H9 (cell line): ENCODE measurements at regions not wholly inside any gene's neighbourhood (a gene's known extent, or its start where the extent isn't known, plus 50 kb on each side); places are given as distances from the start of the nearest gene placed in this dataset.

ENCODE experiments used
- DNase-seq: peaks from one replicate; pipeline ENCODE4 v3.0.0-alpha.2; 2017
- H2AFZ ChIP-seq: one replicate; pipeline ENCODE4 v1.6.1; 2013; ENCODE audit warnings: mild to moderate bottlenecking, low read length, control low read depth, moderate library complexity
- H2AK5ac ChIP-seq: 2 replicates; pipeline ENCODE4 v1.6.1; 2013; ENCODE audit warnings: low read length, control low read depth, mixed read lengths; ENCODE audit not compliant: insufficient read length
- H2BK120ac ChIP-seq: one replicate; pipeline ENCODE4 v1.6.1; 2013; ENCODE audit warnings: low read depth, mild to moderate bottlenecking, low read length, control low read depth, inconsistent platforms; ENCODE audit not compliant: poor library complexity, severe bottlenecking
- H2BK12ac ChIP-seq: 2 replicates; pipeline ENCODE4 v1.6.1; 2013; ENCODE audit warnings: low read length, control low read depth, mixed read lengths, low read depth; ENCODE audit not compliant: insufficient read length
- H2BK15ac ChIP-seq: 2 replicates; pipeline ENCODE4 v1.6.1; 2013; ENCODE audit warnings: low read depth, low read length, control low read depth
- H2BK20ac ChIP-seq: one replicate; pipeline ENCODE4 v1.6.1; 2013; ENCODE audit warnings: low read depth, mild to moderate bottlenecking, low read length, control low read depth, inconsistent platforms; ENCODE audit not compliant: poor library complexity, severe bottlenecking
- H2BK5ac ChIP-seq: 2 replicates; pipeline ENCODE4 v1.6.1; 2013; ENCODE audit warnings: low read length, control low read depth, mixed read lengths; ENCODE audit not compliant: insufficient read length
- H3K14ac ChIP-seq: 2 replicates; pipeline ENCODE4 v1.6.1; 2013; ENCODE audit warnings: low read length, control low read depth; ENCODE audit not compliant: insufficient read depth
- H3K18ac ChIP-seq: 2 replicates; pipeline ENCODE4 v1.6.1; 2013; ENCODE audit warnings: low read depth, mild to moderate bottlenecking, mixed read lengths, low read length, control low read depth; ENCODE audit not compliant: insufficient read length
- H3K23ac ChIP-seq: 2 replicates; pipeline ENCODE4 v1.6.1; 2013; ENCODE audit warnings: low read length, control low read depth, mixed read lengths, low read depth; ENCODE audit not compliant: insufficient read length
- H3K23me2 ChIP-seq: 2 replicates; pipeline ENCODE4 v1.6.1; 2013; ENCODE audit warnings: low read depth, mild to moderate bottlenecking, mixed read lengths, low read length, control low read depth; ENCODE audit not compliant: insufficient read length, poor library complexity, severe bottlenecking
- H3K27ac ChIP-seq: 2 replicates; pipeline ENCODE4 v1.5.1; 2013; ENCODE audit warnings: low read length, control low read depth, mixed read lengths, low read depth; ENCODE audit not compliant: insufficient read length
- H3K27me3 ChIP-seq: 2 replicates; pipeline ENCODE4 v1.6.1; 2013; ENCODE audit warnings: low read length, control low read depth, inconsistent platforms; ENCODE audit not compliant: insufficient read depth
- H3K4ac ChIP-seq: 2 replicates; pipeline ENCODE4 v1.6.1; 2013; ENCODE audit warnings: low read depth, mild to moderate bottlenecking, control low read depth, inconsistent platforms, low read length, moderate library complexity
- H3K4me1 ChIP-seq: 2 replicates; pipeline ENCODE4 v1.6.1; 2013; ENCODE audit warnings: low read length, control low read depth, inconsistent platforms; ENCODE audit not compliant: insufficient read depth
- H3K4me2 ChIP-seq: 2 replicates; pipeline ENCODE4 v1.6.1; 2013; ENCODE audit warnings: low read length, control low read depth, mixed read lengths; ENCODE audit not compliant: insufficient read length, insufficient read depth
- H3K56ac ChIP-seq: 2 replicates; pipeline ENCODE4 v1.6.1; 2013; ENCODE audit warnings: low read depth, mild to moderate bottlenecking, mixed read lengths, low read length, control low read depth; ENCODE audit not compliant: insufficient read length
- H3K79me1 ChIP-seq: 2 replicates; pipeline ENCODE4 v1.6.1; 2013; ENCODE audit warnings: low read depth, mild to moderate bottlenecking, moderate library complexity, low read length, control low read depth, inconsistent platforms; ENCODE audit not compliant: insufficient read depth, poor library complexity, severe bottlenecking
- H3K79me2 ChIP-seq: 2 replicates; pipeline ENCODE4 v1.6.1; 2013; ENCODE audit warnings: low read length, control low read depth, inconsistent platforms; ENCODE audit not compliant: insufficient read depth
- H3K9ac ChIP-seq: 2 replicates; pipeline ENCODE4 v1.6.1; 2013; ENCODE audit warnings: low read length, control low read depth, mixed read lengths; ENCODE audit not compliant: insufficient read length; ENCODE audit errors: extremely low read depth
- H3K9me3 ChIP-seq: one replicate; pipeline ENCODE4 v1.6.1; 2013; ENCODE audit warnings: low read depth, low read length, inconsistent platforms; ENCODE audit not compliant: control insufficient read depth
- H3T11ph ChIP-seq: one replicate; pipeline ENCODE4 v1.6.1; 2013; ENCODE audit warnings: mild to moderate bottlenecking, low read length, control low read depth, inconsistent platforms
- H4K20me1 ChIP-seq: one replicate; pipeline ENCODE4 v1.6.1; 2013; ENCODE audit not compliant: control insufficient read depth, insufficient read length, insufficient read depth
- H4K5ac ChIP-seq: 2 replicates; pipeline ENCODE4 v1.6.1; 2013; ENCODE audit warnings: low read depth, mild to moderate bottlenecking, mixed read lengths, low read length, control low read depth; ENCODE audit not compliant: insufficient read length
- H4K8ac ChIP-seq: replicated peaks from 2 replicates; pipeline ENCODE4 v1.6.1; 2013; ENCODE audit warnings: low read length, control low read depth, mixed read lengths, low read depth; ENCODE audit not compliant: insufficient read length
- H4K91ac ChIP-seq: 2 replicates; pipeline ENCODE4 v1.6.1; 2013; ENCODE audit warnings: low read depth, mild to moderate bottlenecking, moderate library complexity, mixed read lengths, low read length, control low read depth; ENCODE audit not compliant: insufficient read length
- H3K27ac Mint-ChIP-seq, 3 experiments: 2 replicates in 2 of 3; 3 replicates in 1 of 3; pipeline ENCODE4 v1.8.0; 2020 to 2021; ENCODE audit warnings: mixed read lengths in 3 of 3, mild to moderate bottlenecking in 1 of 3, moderate library complexity in 1 of 3
- H3K27me3 Mint-ChIP-seq: 2 replicates; pipeline ENCODE4 v1.8.0; 2021; ENCODE audit warnings: low read depth, mild to moderate bottlenecking, moderate library complexity, mixed read lengths
- H3K36me3 Mint-ChIP-seq, 3 experiments: 2 replicates in 2 of 3; 3 replicates in 1 of 3; pipeline ENCODE4 v1.8.0; 2020 to 2021; ENCODE audit warnings: low read depth in 3 of 3, mixed read lengths in 3 of 3; ENCODE audit not compliant: insufficient read depth in 1 of 3
- H3K4me1 Mint-ChIP-seq, 2 experiments: 2 replicates each; pipeline ENCODE4 v1.8.0; 2020; ENCODE audit warnings: mixed read lengths in 2 of 2
- H3K4me3 Mint-ChIP-seq, 2 experiments: 2 replicates in 1 of 2; 3 replicates in 1 of 2; pipeline ENCODE4 v1.8.0; 2020 to 2021; ENCODE audit warnings: mild to moderate bottlenecking in 2 of 2, mixed read lengths in 2 of 2, moderate library complexity in 1 of 2
- H3K9me3 Mint-ChIP-seq, 2 experiments: 2 replicates in 1 of 2; 3 replicates in 1 of 2; pipeline ENCODE4 v1.8.0; 2020; ENCODE audit warnings: mild to moderate bottlenecking in 2 of 2, mixed read lengths in 2 of 2, moderate library complexity in 1 of 2
- CTCF ChIP-seq: fragments of 200-600 bp; sonication (generic); conservative IDR thresholded peaks from 3 replicates; pipeline ENCODE4 v1.8.0; 2021; ENCODE audit warnings: antibody characterized with exemption, mild to moderate bottlenecking
- WGBS: extraction: QIAGEN DNeasy Blood & Tissue Kit; methylation state at CpG from one replicate; pipeline ENCODE4 v1.1.7; 2013; ENCODE audit warnings: missing lambda C conversion rate, low lambda C conversion rate, mixed read lengths; ENCODE audit not compliant: insufficient read length; ENCODE audit errors: extremely low coverage; 5-methylcytosine and 5-hydroxymethylcytosine counted together

DNA sequence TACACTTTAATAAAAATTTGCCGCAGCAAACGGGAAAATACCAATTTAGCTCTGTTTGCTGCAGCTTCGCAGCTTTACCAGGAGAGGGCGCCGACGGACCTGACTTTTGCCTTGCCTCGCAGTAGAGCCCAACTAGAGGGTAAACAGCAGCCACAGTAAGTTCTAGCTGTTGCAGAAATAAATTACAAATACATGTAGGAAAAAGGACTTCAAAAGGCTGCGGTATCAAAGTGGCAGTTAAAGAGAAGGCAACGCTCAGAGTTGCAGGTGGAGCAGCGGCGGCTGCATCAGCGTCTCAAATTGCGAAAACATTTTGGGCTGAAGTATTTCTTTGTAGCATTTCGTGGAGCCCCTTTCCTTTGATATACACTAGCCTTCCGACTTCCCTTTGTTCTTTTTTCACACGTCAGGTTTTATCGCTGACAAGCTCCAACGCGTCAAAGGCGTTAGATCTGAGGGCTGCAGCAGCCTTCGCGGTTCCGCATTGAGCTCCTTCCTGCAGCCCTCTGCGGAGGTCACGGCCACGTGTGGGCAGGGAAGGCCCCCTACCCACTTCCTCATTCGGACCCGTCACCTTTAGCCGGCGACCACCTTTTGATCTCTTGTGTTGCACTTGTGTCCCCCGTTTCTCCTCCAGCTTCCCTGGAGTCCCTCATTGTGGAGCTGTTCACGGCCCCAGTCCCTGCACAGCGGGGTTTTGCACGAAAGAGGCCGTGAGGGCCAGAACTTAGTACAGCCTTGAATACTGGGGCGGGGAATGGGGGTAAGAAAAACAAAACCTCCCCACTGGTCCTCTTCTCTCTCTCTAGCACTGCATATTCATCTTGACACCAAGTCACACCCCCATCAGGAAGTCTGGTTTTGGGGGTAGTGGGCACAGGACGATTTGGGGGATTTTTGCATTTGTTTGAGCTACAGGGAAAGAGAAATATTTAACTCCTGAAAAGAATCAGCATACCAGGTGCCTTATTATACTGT lies 72.8 kb downstream of the S1PR1 start:
- Histone ChIP-seq H2BK5ac (no peak overlapping the region), H3K9ac (peak overlapping the region; percentile 51), H3K4ac (no peak overlapping the region), H4K20me1 (no peaks in the 10 kb centered on the region), H3K4me2 (peak overlapping the region; percentile 97), H2BK20ac (no peak overlapping the region), H3K4me1 (peaks cover 3% of the 10 kb centered on the region; the same call in 1 of the 2 replicates), H3K23me2 (peaks cover 7% of the 10 kb centered on the region), H3K56ac (no peak overlapping the region), H4K5ac (peak overlapping the region; percentile 85), H3T11ph (no peak overlapping the region), H3K27me3 (no peaks in the 10 kb centered on the region), H2BK120ac (no peak overlapping the region), H2BK15ac (no peak overlapping the region), H4K91ac (no peak overlapping the region), H2BK12ac (no peak overlapping the region), H3K79me1 (no peaks in the 10 kb centered on the region), H2AK5ac (no peak overlapping the region), H2AFZ (peak overlapping the region; percentile 88), H3K18ac (no peak overlapping the region), H3K14ac (peak overlapping the region; percentile 39; the same call in 1 of the 2 replicates), H3K27ac (no peak overlapping the region), H3K23ac (no peak overlapping the region), H3K9me3 (no peaks in the 10 kb centered on the region), H4K8ac (no peak overlapping the region), H3K79me2 (no peaks in the 10 kb centered on the region)
- WGBS, result no CpG with 5 or more reads among the region's 37 CpGs
- Mint-ChIP-seq H3K27me3 (peaks cover 25% of the 10 kb centered on the region), H3K27ac (peak overlapping the region in 1 of 3 experiments; percentile 58; a peak in 2 of 7 replicates), H3K4me3 (peak overlapping the region; percentile 66 to 83), H3K9me3 (no peaks in the 10 kb centered on the region), H3K36me3 (no peaks in the 10 kb centered on the region; a peak in 1 of 7 replicates), H3K4me1 (peaks cover 19 to 20% of the 10 kb centered on the region in 2 experiments)
- peak; percentile 87 for TF ChIP-seq CTCF
- DNase-seq, result peak; percentile 61
